H9 (cell line): ENCODE measurements at regions not wholly inside any gene's neighbourhood (a gene's known extent, or its start where the extent isn't known, plus 50 kb on each side); places are given as distances from the start of the nearest gene placed in this dataset.

Source experiments
- DNase-seq: peaks from one replicate; pipeline ENCODE4 v3.0.0-alpha.2; 2017
- H2AFZ ChIP-seq: one replicate; pipeline ENCODE4 v1.6.1; 2013; ENCODE audit warnings: mild to moderate bottlenecking, low read length, control low read depth, moderate library complexity
- H2AK5ac ChIP-seq: 2 replicates; pipeline ENCODE4 v1.6.1; 2013; ENCODE audit warnings: low read length, control low read depth, mixed read lengths; ENCODE audit not compliant: insufficient read length
- H2BK120ac ChIP-seq: one replicate; pipeline ENCODE4 v1.6.1; 2013; ENCODE audit warnings: low read depth, mild to moderate bottlenecking, low read length, control low read depth, inconsistent platforms; ENCODE audit not compliant: poor library complexity, severe bottlenecking
- H2BK12ac ChIP-seq: 2 replicates; pipeline ENCODE4 v1.6.1; 2013; ENCODE audit warnings: low read length, control low read depth, mixed read lengths, low read depth; ENCODE audit not compliant: insufficient read length
- H2BK15ac ChIP-seq: 2 replicates; pipeline ENCODE4 v1.6.1; 2013; ENCODE audit warnings: low read depth, low read length, control low read depth
- H2BK20ac ChIP-seq: one replicate; pipeline ENCODE4 v1.6.1; 2013; ENCODE audit warnings: low read depth, mild to moderate bottlenecking, low read length, control low read depth, inconsistent platforms; ENCODE audit not compliant: poor library complexity, severe bottlenecking
- H2BK5ac ChIP-seq: 2 replicates; pipeline ENCODE4 v1.6.1; 2013; ENCODE audit warnings: low read length, control low read depth, mixed read lengths; ENCODE audit not compliant: insufficient read length
- H3K14ac ChIP-seq: 2 replicates; pipeline ENCODE4 v1.6.1; 2013; ENCODE audit warnings: low read length, control low read depth; ENCODE audit not compliant: insufficient read depth
- H3K18ac ChIP-seq: 2 replicates; pipeline ENCODE4 v1.6.1; 2013; ENCODE audit warnings: low read depth, mild to moderate bottlenecking, mixed read lengths, low read length, control low read depth; ENCODE audit not compliant: insufficient read length
- H3K23ac ChIP-seq: 2 replicates; pipeline ENCODE4 v1.6.1; 2013; ENCODE audit warnings: low read length, control low read depth, mixed read lengths, low read depth; ENCODE audit not compliant: insufficient read length
- H3K23me2 ChIP-seq: 2 replicates; pipeline ENCODE4 v1.6.1; 2013; ENCODE audit warnings: low read depth, mild to moderate bottlenecking, mixed read lengths, low read length, control low read depth; ENCODE audit not compliant: insufficient read length, poor library complexity, severe bottlenecking
- H3K27ac ChIP-seq: 2 replicates; pipeline ENCODE4 v1.5.1; 2013; ENCODE audit warnings: low read length, control low read depth, mixed read lengths, low read depth; ENCODE audit not compliant: insufficient read length
- H3K27me3 ChIP-seq: 2 replicates; pipeline ENCODE4 v1.6.1; 2013; ENCODE audit warnings: low read length, control low read depth, inconsistent platforms; ENCODE audit not compliant: insufficient read depth
- H3K4ac ChIP-seq: 2 replicates; pipeline ENCODE4 v1.6.1; 2013; ENCODE audit warnings: low read depth, mild to moderate bottlenecking, control low read depth, inconsistent platforms, low read length, moderate library complexity
- H3K4me1 ChIP-seq: 2 replicates; pipeline ENCODE4 v1.6.1; 2013; ENCODE audit warnings: low read length, control low read depth, inconsistent platforms; ENCODE audit not compliant: insufficient read depth
- H3K4me2 ChIP-seq: 2 replicates; pipeline ENCODE4 v1.6.1; 2013; ENCODE audit warnings: low read length, control low read depth, mixed read lengths; ENCODE audit not compliant: insufficient read length, insufficient read depth
- H3K56ac ChIP-seq: 2 replicates; pipeline ENCODE4 v1.6.1; 2013; ENCODE audit warnings: low read depth, mild to moderate bottlenecking, mixed read lengths, low read length, control low read depth; ENCODE audit not compliant: insufficient read length
- H3K79me1 ChIP-seq: 2 replicates; pipeline ENCODE4 v1.6.1; 2013; ENCODE audit warnings: low read depth, mild to moderate bottlenecking, moderate library complexity, low read length, control low read depth, inconsistent platforms; ENCODE audit not compliant: insufficient read depth, poor library complexity, severe bottlenecking
- H3K79me2 ChIP-seq: 2 replicates; pipeline ENCODE4 v1.6.1; 2013; ENCODE audit warnings: low read length, control low read depth, inconsistent platforms; ENCODE audit not compliant: insufficient read depth
- H3K9ac ChIP-seq: 2 replicates; pipeline ENCODE4 v1.6.1; 2013; ENCODE audit warnings: low read length, control low read depth, mixed read lengths; ENCODE audit not compliant: insufficient read length; ENCODE audit errors: extremely low read depth
- H3K9me3 ChIP-seq: one replicate; pipeline ENCODE4 v1.6.1; 2013; ENCODE audit warnings: low read depth, low read length, inconsistent platforms; ENCODE audit not compliant: control insufficient read depth
- H3T11ph ChIP-seq: one replicate; pipeline ENCODE4 v1.6.1; 2013; ENCODE audit warnings: mild to moderate bottlenecking, low read length, control low read depth, inconsistent platforms
- H4K20me1 ChIP-seq: one replicate; pipeline ENCODE4 v1.6.1; 2013; ENCODE audit not compliant: control insufficient read depth, insufficient read length, insufficient read depth
- H4K5ac ChIP-seq: 2 replicates; pipeline ENCODE4 v1.6.1; 2013; ENCODE audit warnings: low read depth, mild to moderate bottlenecking, mixed read lengths, low read length, control low read depth; ENCODE audit not compliant: insufficient read length
- H4K8ac ChIP-seq: replicated peaks from 2 replicates; pipeline ENCODE4 v1.6.1; 2013; ENCODE audit warnings: low read length, control low read depth, mixed read lengths, low read depth; ENCODE audit not compliant: insufficient read length
- H4K91ac ChIP-seq: 2 replicates; pipeline ENCODE4 v1.6.1; 2013; ENCODE audit warnings: low read depth, mild to moderate bottlenecking, moderate library complexity, mixed read lengths, low read length, control low read depth; ENCODE audit not compliant: insufficient read length
- H3K27ac Mint-ChIP-seq, 3 experiments: 2 replicates in 2 of 3; 3 replicates in 1 of 3; pipeline ENCODE4 v1.8.0; 2020 to 2021; ENCODE audit warnings: mixed read lengths in 3 of 3, mild to moderate bottlenecking in 1 of 3, moderate library complexity in 1 of 3
- H3K27me3 Mint-ChIP-seq: 2 replicates; pipeline ENCODE4 v1.8.0; 2021; ENCODE audit warnings: low read depth, mild to moderate bottlenecking, moderate library complexity, mixed read lengths
- H3K36me3 Mint-ChIP-seq, 3 experiments: 2 replicates in 2 of 3; 3 replicates in 1 of 3; pipeline ENCODE4 v1.8.0; 2020 to 2021; ENCODE audit warnings: low read depth in 3 of 3, mixed read lengths in 3 of 3; ENCODE audit not compliant: insufficient read depth in 1 of 3
- H3K4me1 Mint-ChIP-seq, 2 experiments: 2 replicates each; pipeline ENCODE4 v1.8.0; 2020; ENCODE audit warnings: mixed read lengths in 2 of 2
- H3K4me3 Mint-ChIP-seq, 2 experiments: 2 replicates in 1 of 2; 3 replicates in 1 of 2; pipeline ENCODE4 v1.8.0; 2020 to 2021; ENCODE audit warnings: mild to moderate bottlenecking in 2 of 2, mixed read lengths in 2 of 2, moderate library complexity in 1 of 2
- H3K9me3 Mint-ChIP-seq, 2 experiments: 2 replicates in 1 of 2; 3 replicates in 1 of 2; pipeline ENCODE4 v1.8.0; 2020; ENCODE audit warnings: mild to moderate bottlenecking in 2 of 2, mixed read lengths in 2 of 2, moderate library complexity in 1 of 2
- WGBS: extraction: QIAGEN DNeasy Blood & Tissue Kit; methylation state at CpG from one replicate; pipeline ENCODE4 v1.1.7; 2013; ENCODE audit warnings: missing lambda C conversion rate, low lambda C conversion rate, mixed read lengths; ENCODE audit not compliant: insufficient read length; ENCODE audit errors: extremely low coverage; 5-methylcytosine and 5-hydroxymethylcytosine counted together
- TF ChIP-seq, protein P1 (sequence below): fragments of 200-600 bp; sonication (generic); conservative IDR thresholded peaks from 3 replicates; pipeline ENCODE4 v1.8.0; 2021; ENCODE audit warnings: antibody characterized with exemption, mild to moderate bottlenecking

DNA sequence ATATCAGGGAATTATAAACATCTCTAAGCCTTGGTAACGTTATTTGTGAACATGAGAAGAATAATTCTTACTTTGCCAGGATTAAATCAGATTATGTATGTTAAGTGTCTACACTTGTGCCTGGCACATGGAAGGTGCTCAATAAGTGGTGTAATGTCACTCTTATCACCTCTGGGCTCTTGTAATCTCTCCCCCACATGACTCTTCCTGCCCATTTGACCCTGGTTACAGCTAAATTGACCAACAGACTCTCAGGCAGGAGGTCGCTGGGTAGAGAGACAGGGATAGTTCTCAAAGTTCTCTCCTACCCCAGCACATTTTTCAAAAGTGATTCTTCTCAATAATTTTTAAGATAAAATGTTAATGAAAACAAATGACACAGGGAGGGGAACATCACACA, 137.8 kb upstream of the FRMD6 start:
- Histone ChIP-seq H4K8ac (no peak overlapping the region), H3K14ac (no peak overlapping the region), H2AFZ (no peak overlapping the region), H3K4ac (no peak overlapping the region), H3K9me3 (no peaks in the 10 kb centered on the region), H3K79me2 (no peaks in the 10 kb centered on the region), H2AK5ac (no peak overlapping the region), H4K20me1 (no peaks in the 10 kb centered on the region), H4K91ac (no peak overlapping the region), H3T11ph (no peak overlapping the region), H3K9ac (no peak overlapping the region), H3K23me2 (no peaks in the 10 kb centered on the region), H4K5ac (no peak overlapping the region), H3K18ac (no peak overlapping the region), H3K27ac (no peak overlapping the region), H2BK12ac (no peak overlapping the region), H2BK120ac (no peak overlapping the region), H3K23ac (no peak overlapping the region), H2BK5ac (no peak overlapping the region), H3K4me1 (0 out of 2 replicates have a peak, but pooled peaks cover 3% of the 10 kb centered on the region), H2BK15ac (no peak overlapping the region), H3K79me1 (no peaks in the 10 kb centered on the region), H3K4me2 (no peak overlapping the region), H3K27me3 (no peaks in the 10 kb centered on the region), H2BK20ac (no peak overlapping the region), H3K56ac (no peak overlapping the region)
- no peaks in the 10 kb centered on the region for H3K9me3 Mint-ChIP-seq
- TF ChIP-seq, protein P1, sequence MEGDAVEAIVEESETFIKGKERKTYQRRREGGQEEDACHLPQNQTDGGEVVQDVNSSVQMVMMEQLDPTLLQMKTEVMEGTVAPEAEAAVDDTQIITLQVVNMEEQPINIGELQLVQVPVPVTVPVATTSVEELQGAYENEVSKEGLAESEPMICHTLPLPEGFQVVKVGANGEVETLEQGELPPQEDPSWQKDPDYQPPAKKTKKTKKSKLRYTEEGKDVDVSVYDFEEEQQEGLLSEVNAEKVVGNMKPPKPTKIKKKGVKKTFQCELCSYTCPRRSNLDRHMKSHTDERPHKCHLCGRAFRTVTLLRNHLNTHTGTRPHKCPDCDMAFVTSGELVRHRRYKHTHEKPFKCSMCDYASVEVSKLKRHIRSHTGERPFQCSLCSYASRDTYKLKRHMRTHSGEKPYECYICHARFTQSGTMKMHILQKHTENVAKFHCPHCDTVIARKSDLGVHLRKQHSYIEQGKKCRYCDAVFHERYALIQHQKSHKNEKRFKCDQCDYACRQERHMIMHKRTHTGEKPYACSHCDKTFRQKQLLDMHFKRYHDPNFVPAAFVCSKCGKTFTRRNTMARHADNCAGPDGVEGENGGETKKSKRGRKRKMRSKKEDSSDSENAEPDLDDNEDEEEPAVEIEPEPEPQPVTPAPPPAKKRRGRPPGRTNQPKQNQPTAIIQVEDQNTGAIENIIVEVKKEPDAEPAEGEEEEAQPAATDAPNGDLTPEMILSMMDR: no peak
- DNase-seq: no peak
- H3K4me1 Mint-ChIP-seq: peaks cover 5 to 6% of the 10 kb centered on the region in 2 experiments; a peak in 2 of 4 replicates
- no CpG with 5 or more reads among the region's 2 CpGs for WGBS
- no peaks in the 10 kb centered on the region for H3K27me3 Mint-ChIP-seq
- no peaks in the 10 kb centered on the region for H3K36me3 Mint-ChIP-seq
- H3K27ac Mint-ChIP-seq: no peak overlapping the region
- no peak overlapping the region for H3K4me3 Mint-ChIP-seq
